Posterior vena cava (tissue), 2 donors: ENCODE measurements at regions not wholly inside any gene's neighbourhood (a gene's known extent, or its start where the extent isn't known, plus 50 kb on each side); places are given as distances from the start of the nearest gene placed in this dataset.

ENCODE experiments used
- DNase-seq: peaks from one replicate; pipeline ENCODE4 v3.0.0-alpha.2; 2020; ENCODE audit warnings: low spot score
- intact Hi-C, 2 donors: fragments of 100-400 bp; cut with DNase I; formaldehyde crosslinking; loops; one replicate each; pipeline versions ENCODE4 v1.14.1 to v1.14.2; 2022 to 2023
- donor health status: DM: yes; HTN: yes; CAD: no.
- donor health status: DM: yes; HTN: yes; CAD: no.

DNA sequence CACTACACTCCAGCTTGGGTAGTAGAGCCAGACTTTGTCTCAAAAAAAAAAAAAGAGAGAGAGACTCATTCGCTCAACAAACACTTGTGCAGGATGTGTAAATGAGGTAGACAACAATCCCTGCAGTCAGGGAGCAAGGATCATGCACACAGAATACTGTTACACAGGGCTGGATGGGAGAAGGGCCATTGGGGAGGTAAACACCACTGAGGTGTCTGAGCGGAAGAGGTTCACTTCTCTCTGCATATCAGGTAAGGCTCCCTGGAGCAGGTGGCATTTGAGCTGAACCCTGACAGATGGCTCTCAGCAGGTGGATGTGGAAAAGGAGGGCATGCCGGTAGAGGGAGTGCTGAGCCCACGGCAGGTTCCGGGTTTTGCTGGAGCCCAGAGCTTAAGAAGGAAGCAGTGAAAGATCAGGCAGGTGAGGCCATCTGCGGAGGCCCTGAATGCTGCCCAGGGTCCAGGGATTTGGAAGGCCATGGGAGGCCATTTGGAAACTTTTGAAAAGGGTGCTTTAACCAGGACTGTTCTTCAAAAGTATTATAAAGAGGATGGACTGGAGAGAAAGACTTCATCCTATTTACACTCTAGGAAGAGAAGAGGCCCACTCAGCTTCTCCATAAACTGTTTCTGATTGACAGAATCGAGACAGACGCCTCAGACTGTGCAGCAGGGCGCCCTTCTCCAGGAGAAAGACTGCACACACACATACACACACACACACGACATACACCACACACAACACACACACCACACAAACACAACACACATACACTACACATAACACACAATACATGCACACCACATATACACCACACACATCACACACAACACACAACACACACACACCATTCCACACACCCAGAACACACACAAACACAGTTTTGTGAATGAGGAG is 199.4 kb downstream of the USP12 start:
- intact Hi-C loops: no loop called here
- peak; percentile 68 for DNase-seq

DNA sequence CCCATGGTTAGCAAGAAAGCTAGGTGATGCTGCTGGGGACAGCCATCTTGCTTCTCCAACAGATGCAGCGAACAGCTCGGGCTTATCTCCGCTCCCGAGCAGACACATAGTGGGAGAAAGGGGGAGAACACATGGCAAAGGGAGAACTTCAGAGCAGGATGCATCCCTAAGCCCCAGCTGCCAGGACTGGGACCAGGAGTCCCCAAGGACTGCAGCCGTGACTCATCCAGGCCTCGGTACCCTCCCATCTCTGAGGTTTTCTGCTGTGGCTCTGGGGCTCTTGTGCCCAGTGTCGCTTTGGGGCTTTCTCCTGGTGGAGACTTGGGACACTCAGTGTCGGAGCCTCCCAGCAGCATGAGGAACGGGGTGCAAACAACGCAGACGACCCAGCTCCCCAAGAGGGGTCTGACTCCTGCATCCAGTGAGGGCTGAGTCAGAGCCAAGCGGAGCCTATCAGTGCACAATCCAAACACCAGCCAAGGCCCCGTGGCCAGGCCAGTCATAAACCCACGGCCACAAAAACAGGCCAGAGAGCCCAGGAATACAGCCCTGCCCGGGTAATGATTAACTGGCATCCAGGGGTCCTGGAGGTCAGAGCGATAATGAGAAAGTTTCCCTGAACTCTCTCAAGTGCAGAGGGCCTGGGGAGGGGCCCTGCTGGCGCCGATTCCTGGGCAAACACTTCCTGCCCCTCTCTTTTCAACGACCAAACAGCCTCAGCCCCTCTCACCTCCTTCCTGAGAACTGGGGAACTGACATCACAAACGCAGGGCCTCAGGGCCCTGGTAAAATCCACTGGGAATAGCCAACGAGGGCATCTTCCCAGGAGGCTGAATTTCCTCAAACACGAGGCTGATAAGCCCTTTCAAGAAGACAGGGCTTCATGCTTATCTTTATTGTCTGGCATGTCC is 202.9 kb downstream of the USP12 start:
- intact Hi-C loops: no loop called here
- peak; percentile 68 for DNase-seq

DNA sequence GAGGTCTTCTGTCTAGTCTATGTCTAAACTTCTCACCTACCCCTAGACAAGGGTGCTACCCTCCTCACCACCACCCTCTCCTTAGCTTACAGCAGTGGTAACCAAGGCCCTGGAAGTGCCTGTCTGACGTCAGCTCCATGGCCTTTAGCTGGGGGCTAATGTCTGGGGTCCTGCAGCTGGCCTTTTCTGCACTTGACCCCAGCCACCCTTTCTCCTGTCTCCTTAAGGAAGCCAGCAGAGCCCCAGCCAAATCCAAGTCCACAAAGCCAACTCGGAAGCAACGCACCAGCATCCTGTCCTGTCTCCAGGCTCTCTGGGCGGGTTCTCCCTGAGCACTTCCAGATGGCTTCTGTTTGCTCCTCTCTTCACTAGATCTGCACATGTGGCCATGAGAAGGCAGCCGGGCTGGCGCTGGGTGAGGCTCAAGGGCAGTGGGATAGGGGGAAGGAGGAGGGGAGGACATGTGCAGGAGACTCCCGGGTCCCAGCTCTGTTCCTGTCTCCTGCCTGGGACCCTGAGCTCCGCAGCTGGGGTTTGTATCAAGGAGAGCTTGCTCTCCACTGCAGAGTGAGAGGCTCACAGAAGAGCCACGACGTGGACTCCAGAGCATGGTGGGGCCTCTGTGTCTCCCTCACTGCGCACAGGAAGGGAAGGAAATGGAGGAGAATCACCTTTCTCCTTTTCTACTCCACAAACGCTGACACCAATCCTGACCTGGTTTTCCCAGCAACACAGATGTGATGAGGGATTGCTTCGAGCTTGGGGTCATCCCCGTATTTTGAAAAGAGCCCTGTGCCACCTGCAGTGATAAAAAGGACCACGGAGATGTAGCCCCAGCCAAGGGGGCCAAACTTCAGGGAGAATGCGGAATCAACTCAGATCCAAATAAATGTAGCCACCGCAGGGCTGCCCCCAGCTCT is 204.2 kb downstream of the USP12 start:
- intact Hi-C loops: no loop called here
- DNase-seq: no peak

DNA sequence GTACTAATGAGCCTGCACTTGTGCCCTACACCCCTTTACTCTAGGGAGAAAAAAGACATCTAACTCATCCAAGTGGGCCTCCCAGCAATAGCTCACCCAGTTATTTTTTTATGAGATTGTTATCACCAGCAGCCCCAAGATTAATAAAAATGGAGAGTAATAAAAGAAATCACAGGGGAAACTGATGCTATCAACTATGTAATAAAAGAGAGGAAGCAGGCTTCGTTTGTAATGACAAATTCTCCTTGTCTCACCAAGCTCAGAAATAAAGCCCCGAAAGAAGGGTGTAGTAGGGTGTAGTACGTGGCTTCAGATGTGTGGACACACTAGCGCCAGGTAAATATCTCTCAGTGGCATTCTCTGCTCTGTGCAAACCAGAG is 204.9 kb downstream of the USP12 start:
- intact Hi-C loops: no loop called here
- no peak for DNase-seq

DNA sequence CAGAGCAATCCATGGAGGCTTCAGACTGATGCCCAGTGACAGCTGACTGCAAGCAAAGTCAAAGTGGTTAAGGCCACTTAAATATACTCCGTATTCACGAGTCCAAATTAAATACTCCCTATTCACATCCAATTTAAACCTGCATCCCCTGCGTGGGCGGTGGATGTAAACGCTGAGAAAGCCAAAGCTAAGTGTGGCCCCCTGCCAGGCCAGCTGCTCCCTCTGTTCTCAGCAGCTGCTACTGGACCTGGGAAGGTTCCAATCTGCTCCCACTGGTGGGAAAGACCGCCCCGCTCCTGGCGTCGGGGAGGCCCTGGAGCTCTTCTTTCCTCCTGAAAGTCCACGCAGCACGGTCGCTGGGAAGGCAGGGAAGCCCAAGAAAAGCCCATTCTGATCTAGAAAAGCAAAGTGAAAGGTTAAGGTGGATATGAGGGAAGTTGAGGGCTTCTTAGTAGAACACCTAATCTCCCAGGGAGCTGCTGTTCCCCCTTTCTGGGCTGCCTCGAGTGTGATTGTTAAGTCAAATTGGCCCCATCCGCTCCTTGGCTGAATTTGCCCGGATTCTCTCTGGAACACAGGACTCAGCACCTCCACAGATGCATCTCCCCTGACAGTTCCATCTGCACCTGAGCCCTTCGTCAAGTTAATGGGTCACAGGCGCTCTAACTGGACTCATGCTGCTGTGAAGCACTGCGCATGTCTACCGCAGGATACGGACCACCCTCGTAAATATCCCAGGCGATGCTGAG is 205.5 kb downstream of the USP12 start:
- intact Hi-C loops: no loop called here
- no peak for DNase-seq

DNA sequence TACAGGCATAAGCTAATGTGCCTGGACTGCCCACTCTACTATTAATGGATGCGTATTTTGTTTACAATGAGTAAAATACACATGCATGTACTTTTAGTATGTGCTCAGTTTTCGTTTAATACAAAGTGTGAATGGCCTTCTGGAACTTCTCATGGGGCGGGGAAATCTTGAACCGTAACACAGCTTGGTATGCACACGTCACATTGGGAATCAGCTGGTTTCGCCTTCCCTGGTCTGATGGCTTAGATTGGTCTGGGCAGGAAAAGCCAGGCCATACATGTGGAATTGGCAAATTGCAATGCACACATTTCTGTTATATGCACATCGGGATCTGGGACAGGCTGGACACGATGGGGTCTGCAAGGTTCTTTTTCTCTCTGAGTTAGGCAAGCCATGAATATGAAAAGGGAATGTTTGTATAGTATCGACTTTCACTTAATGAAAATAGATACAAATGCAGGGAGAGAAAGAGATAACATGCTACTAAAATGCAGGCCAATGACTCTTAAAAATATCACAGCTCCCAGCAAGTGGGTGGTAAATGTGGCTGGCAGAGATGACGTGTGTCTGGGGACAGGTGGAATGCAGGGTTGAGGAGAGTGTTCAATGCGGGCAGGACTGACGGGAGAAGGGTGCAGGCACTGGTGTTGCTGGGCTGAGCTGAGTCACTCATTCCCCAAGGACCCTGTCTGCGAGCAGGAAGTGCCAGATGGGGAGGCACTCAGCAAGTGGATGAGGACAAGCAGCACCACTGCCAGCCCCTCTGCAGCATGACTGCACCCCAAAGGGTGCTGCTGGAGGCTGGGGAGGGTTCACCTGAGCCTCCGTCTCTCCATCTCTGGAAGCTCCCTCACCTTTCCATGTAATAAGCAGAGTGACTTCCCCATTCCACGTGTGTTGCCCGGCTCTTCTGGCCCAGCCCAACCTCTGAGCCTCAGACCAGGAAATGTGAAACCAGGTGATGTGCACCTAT is 204.0 kb upstream of the GPR12 start:
- no peak for DNase-seq
- intact Hi-C loops: no loop called here

DNA sequence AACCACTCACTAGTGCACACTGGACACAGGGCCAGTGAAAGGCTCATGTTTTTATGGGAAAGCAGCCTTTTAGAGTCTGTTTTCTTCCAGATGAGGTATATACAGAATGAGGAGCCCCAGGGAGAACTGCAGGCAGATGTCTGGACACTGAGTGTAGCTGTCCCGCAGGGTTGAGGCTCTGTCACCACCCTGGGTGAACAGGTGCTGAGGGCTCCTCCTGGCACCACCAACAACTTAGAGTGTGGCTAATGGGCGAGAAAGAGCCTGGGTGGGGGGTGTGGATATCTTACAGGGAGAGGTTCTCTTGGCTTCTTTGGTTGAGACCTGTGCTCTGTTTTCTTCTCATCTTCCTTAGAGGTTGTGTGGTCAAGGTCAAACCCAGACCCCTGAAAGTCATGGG is 202.1 kb upstream of the GPR12 start:
- DNase-seq: no peak
- intact Hi-C loops: no loop called here

DNA sequence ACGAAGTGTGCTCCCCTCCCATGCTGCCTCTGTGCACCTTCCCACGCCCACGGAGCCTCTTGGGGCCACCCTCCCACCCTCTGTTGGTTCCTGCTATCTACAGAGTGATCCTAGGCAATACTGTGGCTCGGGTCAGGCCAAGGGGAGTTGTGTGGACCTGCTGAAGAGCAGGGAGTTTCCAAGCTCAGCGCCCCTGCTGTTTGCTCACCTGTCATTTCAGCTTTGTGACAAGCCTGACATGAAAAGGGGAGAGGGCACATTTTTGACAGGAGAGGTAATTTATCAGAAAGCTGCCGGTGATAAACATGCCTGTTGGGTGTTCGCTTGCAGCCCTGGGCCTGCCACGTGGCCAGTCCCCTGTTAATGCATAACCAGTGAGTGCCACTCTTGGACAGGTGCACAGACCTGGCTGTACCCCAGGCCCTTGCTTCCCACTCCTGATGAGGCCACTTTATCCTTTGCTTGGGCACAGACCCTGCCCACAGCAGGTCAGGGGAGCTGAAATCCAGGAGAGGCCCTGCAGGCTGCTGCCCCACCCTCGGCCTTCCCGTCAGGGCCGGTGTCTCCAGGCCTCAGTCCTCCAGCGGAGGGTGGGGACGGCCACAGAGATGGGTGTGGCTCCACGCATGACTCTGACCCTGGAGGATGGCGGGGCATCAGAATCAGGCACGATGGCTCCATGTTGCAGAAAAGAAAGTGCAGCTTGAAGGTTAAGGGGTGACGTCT is 201.5 kb upstream of the GPR12 start:
- intact Hi-C loops: no loop called here
- DNase-seq: no peak

DNA sequence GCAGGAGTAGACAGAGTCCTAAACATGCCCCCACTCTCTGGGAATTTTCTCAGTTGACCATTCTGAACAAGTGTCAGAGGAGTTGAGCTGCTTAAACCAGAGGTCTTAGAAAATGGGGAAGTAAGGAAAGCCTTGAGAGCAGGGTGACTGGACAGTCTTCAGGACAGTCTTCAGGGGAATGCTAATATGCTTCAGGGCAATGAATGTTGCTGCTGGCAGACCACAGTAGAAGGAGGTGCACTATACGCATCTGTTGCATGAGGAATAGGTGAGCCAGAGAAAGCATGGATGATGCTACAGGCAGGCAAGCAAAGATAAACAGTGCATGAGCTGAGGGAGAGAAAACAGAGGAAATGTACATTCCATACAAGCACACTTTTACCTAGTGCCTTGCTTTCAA is 196.6 kb upstream of the GPR12 start:
- no peak for DNase-seq
- intact Hi-C loops: loop anchor here in 1 of 2 donors (5.0 kb wide), 1 partner anchor 1490 kb away; no protein-coding TSS in a partner anchor

DNA sequence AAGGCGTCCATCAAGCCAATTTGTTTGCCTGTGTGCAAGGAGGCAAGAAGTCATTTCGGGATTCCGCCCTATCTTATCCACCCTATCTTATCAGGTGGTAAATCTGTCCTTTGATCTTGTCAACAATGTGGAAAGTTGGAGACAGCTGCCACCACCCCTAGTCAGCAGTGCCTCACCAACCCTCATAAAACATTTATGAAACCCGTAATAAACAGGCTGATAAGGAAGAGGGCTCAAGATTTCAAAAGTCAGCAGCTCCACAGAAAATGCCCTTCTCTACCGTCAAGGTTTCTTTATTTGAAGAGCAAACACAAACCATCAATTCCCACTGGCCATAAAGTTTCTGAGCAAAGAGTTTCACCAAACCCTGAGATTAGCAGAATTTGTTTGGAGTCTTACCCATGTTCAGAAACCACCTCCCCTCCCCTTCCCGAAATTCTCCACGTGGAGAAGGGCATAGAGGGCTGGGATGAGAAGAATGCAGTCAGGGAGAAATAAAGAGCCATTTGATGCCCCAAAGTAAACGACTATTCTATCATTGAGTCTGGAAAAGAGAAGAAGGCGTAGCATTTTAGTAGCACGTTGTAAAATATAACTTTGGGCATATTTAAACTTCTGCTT is 196.0 kb upstream of the GPR12 start:
- DNase-seq: no peak

DNA sequence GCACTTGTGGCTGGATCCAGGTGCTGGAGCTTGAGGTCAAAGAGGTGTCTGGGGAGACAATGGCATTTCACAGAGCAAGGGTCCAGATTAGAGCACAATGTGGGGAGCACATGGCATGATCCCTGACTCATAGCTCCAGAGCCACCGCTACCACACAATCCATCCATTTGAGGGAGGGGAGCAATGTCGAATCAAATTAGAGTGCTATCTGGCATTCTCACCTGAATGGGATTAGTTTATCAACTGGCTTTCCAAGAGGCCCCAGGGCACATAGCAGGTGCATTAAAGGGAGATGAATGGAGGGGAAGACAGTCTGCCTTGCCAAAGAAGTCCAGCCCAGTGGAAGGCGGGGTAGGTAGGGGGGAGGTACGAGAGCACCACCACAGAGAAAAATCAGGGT is 194.4 kb upstream of the GPR12 start:
- no peak for DNase-seq
- intact Hi-C loops: loop anchor here in 1 of 2 donors (5.0 kb wide), 1 partner anchor 1492 kb away; no protein-coding TSS in a partner anchor

More for the DNA sequence above, 196.0 kb upstream of the GPR12 start:
- intact Hi-C loops: loop anchor here in 1 of 2 donors (5.0 kb wide), 1 partner anchor 1491 kb away; no protein-coding TSS in a partner anchor

DNA sequence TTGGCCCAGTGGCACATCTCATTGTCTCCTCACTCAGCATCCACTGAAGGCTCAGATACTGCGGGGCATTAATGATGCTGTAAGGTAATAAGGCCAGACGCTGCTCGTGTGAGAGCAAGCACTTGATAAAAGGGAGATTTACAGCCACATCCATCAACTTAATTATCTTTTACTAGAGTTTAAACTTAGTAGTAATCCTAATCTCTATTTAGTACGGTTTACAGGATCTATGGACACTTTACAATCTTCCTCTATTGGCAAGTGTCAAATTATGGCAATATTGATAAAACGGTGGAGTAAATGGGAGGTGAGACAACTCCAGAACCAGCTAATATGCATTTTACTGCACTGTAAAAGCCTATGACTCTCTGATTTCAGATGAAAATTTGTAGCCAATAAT is 192.7 kb upstream of the GPR12 start:
- intact Hi-C loops: no loop called here
- DNase-seq: no peak

DNA sequence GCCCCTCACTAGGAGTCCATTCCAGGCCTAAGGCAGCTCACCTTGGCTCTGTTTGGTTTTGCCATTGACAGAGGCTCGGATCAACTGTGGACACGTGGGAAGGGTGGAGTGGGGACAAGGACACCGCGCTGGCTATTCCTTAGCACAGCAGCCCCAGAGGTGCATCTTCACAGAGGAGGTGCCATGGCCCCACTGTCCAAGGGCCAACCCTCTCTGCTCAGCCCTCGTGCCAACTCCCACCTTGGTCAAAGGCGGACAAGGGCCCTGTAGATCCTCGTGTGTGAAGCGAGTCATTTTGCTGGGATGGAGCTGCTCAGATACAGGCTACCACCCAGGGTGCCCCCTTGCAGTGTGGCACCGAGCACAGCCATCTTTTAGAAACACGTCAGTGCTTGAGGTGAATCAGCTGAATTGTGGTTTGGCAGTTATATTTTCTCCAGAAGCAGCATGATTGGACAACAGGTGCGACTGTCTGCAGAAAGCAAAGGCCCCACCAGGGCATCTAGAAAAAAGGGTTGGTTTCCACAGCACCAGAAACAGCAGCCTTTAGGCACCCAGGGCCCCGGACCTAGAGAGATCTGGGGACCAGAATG is 192.1 kb upstream of the GPR12 start:
- intact Hi-C loops: no loop called here
- no peak for DNase-seq

DNA sequence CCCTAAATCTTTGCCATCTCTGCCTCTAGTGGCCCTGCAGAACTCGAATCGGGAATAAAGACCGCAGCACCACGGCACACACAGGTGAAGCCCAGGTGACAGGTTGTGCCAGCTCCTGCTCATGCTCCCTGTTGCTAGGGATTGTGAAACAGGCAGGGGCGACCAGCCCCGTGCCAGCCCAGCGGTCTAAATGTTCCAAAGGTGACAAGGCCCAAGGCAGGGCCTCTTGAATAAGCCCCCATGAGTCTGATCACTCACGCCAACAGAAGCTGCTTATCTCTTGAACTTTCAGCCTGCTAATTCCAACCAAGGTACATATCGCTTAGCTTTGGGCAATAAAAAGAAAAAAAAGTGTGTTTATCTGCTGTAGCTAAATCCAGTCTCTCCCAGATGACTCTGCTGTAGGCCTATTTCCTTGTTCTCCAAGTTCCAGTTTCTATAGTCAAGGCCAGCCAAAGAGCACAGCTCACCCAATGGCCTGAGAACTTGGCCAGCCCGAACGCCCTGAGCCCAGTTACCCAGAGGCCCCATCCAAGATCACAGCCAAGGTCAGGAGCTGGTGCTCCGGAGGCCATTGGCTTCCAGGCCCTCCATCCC is 191.1 kb upstream of the GPR12 start:
- intact Hi-C loops: no loop called here
- no peak for DNase-seq

DNA sequence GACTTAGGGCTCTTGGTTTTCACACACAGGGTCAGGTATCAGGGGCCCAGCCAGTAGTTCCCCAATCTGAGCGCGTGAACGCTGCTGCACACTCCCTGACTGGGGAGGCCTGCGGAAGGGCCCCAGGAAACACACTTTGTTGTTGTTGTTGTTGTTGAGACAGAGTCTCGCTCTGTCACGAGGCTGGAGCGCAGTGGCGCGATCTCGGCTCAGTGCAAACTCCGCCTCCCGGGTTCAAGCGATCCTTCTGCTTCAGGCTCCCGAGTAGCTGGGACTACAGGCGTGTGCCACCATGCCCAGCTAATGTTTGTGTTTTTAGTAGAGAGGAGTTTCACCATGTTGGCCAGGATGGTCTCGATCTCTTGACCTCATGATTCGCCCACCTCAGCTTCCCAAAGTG is 190.4 kb upstream of the GPR12 start:
- intact Hi-C loops: no loop called here
- no peak for DNase-seq

DNA sequence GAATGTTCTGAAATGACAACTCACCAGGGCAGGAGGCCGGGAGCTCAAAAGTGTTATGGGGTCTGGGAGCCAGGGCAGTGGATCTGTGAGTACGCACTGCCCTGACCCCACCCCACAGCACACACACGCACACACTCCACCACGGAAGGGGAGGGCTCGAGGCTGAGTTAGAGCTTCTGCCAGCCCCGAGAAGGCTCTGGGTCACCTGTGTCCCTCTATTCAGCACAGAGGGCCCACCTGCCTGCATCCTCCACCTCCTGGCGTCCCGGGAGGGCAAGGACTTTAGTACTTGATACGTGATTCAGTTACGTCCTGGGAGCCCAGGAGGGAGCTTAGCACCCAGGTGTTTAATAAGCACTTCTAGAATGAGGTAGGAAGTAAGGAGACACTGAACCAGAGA is 190.0 kb upstream of the GPR12 start:
- intact Hi-C loops: no loop called here
- DNase-seq: no peak
